ENCODE measurements at regions not wholly inside any gene's neighbourhood (a gene's known extent, or its start where the extent isn't known, plus 50 kb on each side); places are given as distances from the start of the nearest gene placed in this dataset.
"Not testable (repeated sequence)": the region's sequence is repeated elsewhere in the genome, so short reads cannot be mapped to it uniquely, and the experiment has no call there.

GRCh38 chr5:115469904-115470516, 74.6 kb downstream of the FEM1C start:
- no peak for DNase-seq

GRCh38 chr5:115467628-115468027, 76.9 kb downstream of the FEM1C start:
- DNase-seq = no peak

- no peak for DNase-seq
These were observed 79.1 kb downstream of the FEM1C start for GRCh38 chr5:115465431-115465830.

- no peak for DNase-seq
These were observed 80.6 kb downstream of the FEM1C start for GRCh38 chr5:115463983-115464382.

GRCh38 chr5:115461506-115462290, 82.9 kb downstream of the FEM1C start:
- DNase-seq = no peak

GRCh38 chr5:115461093-115461492, 83.5 kb downstream of the FEM1C start:
- no peak for DNase-seq

- DNase-seq = no peak
These were observed 84.1 kb downstream of the FEM1C start for GRCh38 chr5:115460472-115460871.

GRCh38 chr5:115459855-115460341, 84.7 kb downstream of the FEM1C start:
- no peak for DNase-seq

GRCh38 chr5:115458416-115458815, 86.2 kb downstream of the FEM1C start:
- DNase-seq = no peak

- DNase-seq = no peak
These were observed 86.6 kb downstream of the FEM1C start for GRCh38 chr5:115458003-115458409.

- no peak for DNase-seq
These were observed 87.0 kb downstream of the FEM1C start for GRCh38 chr5:115457571-115457970.

GRCh38 chr5:115456539-115457040, 88.0 kb downstream of the FEM1C start:
- DNase-seq = no peak

- DNase-seq = no peak
These were observed 88.5 kb downstream of the FEM1C start for GRCh38 chr5:115456056-115456455.

GRCh38 chr5:115455301-115455707, 89.3 kb downstream of the FEM1C start:
- DNase-seq = no peak

- DNase-seq = no peak
These were observed 91.0 kb downstream of the FEM1C start for GRCh38 chr5:115453391-115454095.

GRCh38 chr5:115452536-115453235, 91.9 kb downstream of the FEM1C start:
- DNase-seq = no peak

GRCh38 chr5:115452083-115452482, 92.5 kb downstream of the FEM1C start:
- no peak for DNase-seq

- DNase-seq = no peak
These were observed 93.8 kb downstream of the FEM1C start for GRCh38 chr5:115450741-115451140.

- DNase-seq = not testable (repeated sequence)
These were observed 95.9 kb downstream of the FEM1C start for GRCh38 chr5:115448630-115449029.

GRCh38 chr5:115440782-115441451, 103.7 kb downstream of the FEM1C start:
- DNase-seq = no peak

GRCh38 chr5:115439639-115440038, 104.9 kb downstream of the FEM1C start:
- DNase-seq = no peak

GRCh38 chr5:115439042-115439441, 105.5 kb downstream of the FEM1C start:
- DNase-seq = no peak
